ENCODE measurements at regions not wholly inside any gene's neighbourhood (a gene's known extent, or its start where the extent isn't known, plus 50 kb on each side); places are given as distances from the start of the nearest gene placed in this dataset.

- 100% methylated on average over 3 of the region's 4 CpGs for WGBS (ENCODE audit: insufficient coverage)
- no peak overlapping the region for H3K4me2 ChIP-seq (replicated peaks; ENCODE audit: low read depth, low read length, poor library complexity, severe bottlenecking)
- H2AFZ ChIP-seq (ENCODE audit: insufficient read depth, low read depth, low read length, poor library complexity, severe bottlenecking), result no peak overlapping the region
- ATAC-seq (ENCODE audit: low read depth), result no peak
- no peaks in the 10 kb centered on the region for H3K36me3 ChIP-seq (replicated peaks in 1 of 2; ENCODE audit: control extremely low read depth in 1 of 2, control insufficient read depth in 1 of 2, extremely low read depth in 1 of 2, insufficient read depth in 2 of 2, low read length in 1 of 2)
- H3K79me2 ChIP-seq (ENCODE audit: control insufficient read depth, insufficient read depth, low read length), result no peaks in the 10 kb centered on the region
- H3K9ac ChIP-seq (ENCODE audit: low read length), result no peak overlapping the region
- peaks cover 0 to 13% (median 0%) of the 10 kb centered on the region in 3 donors for H3K9me3 ChIP-seq (ENCODE audit: control extremely low read depth in 1 of 3, control insufficient read depth in 2 of 3, insufficient read depth in 1 of 3, low read length in 2 of 3)
- H3K27me3 ChIP-seq (replicated peaks in 1 of 4; ENCODE audit: control extremely low read depth in 1 of 4, control insufficient read depth in 3 of 4, insufficient read depth in 4 of 4, low read length in 3 of 4), result peaks cover 0 to 3% (median 0%) of the 10 kb centered on the region in 4 experiments
- no peaks in the 10 kb centered on the region for H4K20me1 ChIP-seq (ENCODE audit: control insufficient read depth, insufficient read depth, low read length, poor library complexity, severe bottlenecking)
- CTCF ChIA-PET, result no interaction called here
- no peak overlapping the region for H3K4me3 ChIP-seq (ENCODE audit: control extremely low read depth in 1 of 5, extremely low read depth in 1 of 5, insufficient read depth in 1 of 5, low read depth in 2 of 5, low read length in 4 of 5)
- H3K4me1 ChIP-seq (ENCODE audit: control insufficient read depth in 2 of 2, insufficient read depth in 2 of 2, low read length in 2 of 2), result no peaks in the 10 kb centered on the region
- no peaks in the 10 kb centered on the region for H3K4me1 Mint-ChIP-seq
- peaks cover 18% of the 10 kb centered on the region for H3K27me3 Mint-ChIP-seq
- POLR2A ChIA-PET, result no interaction called here
- intact Hi-C loops (cut with micrococcal nuclease), result no loop called here
- H3K4me3 Mint-ChIP-seq, result no peak overlapping the region
- no peak overlapping the region for H3K27ac ChIP-seq (ENCODE audit: low read length in 2 of 2)
- H3K9me3 Mint-ChIP-seq (ENCODE audit: insufficient read depth), result peaks cover 4% of the 10 kb centered on the region
- no peak overlapping the region for H3K27ac Mint-ChIP-seq
- no peak for DNase-seq
- TF ChIP-seq EZH2 (IDR thresholded peaks at IDR 0.05; ENCODE audit: borderline replicate concordance, insufficient read depth, low read depth, low read length, poor library complexity, severe bottlenecking), result no peak
- TF ChIP-seq, protein P1, sequence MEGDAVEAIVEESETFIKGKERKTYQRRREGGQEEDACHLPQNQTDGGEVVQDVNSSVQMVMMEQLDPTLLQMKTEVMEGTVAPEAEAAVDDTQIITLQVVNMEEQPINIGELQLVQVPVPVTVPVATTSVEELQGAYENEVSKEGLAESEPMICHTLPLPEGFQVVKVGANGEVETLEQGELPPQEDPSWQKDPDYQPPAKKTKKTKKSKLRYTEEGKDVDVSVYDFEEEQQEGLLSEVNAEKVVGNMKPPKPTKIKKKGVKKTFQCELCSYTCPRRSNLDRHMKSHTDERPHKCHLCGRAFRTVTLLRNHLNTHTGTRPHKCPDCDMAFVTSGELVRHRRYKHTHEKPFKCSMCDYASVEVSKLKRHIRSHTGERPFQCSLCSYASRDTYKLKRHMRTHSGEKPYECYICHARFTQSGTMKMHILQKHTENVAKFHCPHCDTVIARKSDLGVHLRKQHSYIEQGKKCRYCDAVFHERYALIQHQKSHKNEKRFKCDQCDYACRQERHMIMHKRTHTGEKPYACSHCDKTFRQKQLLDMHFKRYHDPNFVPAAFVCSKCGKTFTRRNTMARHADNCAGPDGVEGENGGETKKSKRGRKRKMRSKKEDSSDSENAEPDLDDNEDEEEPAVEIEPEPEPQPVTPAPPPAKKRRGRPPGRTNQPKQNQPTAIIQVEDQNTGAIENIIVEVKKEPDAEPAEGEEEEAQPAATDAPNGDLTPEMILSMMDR (IDR thresholded peaks at IDR 0.05), result no peak
Observed at GRCh38 chr15:79756365-79756764, 140.4 kb downstream of the MTHFS start.

- WGBS (ENCODE audit: insufficient coverage), result no CpG with 5 or more reads among the region's 4 CpGs
- no peaks in the 10 kb centered on the region for H3K36me3 ChIP-seq (replicated peaks in 1 of 2; ENCODE audit: control extremely low read depth in 1 of 2, control insufficient read depth in 1 of 2, extremely low read depth in 1 of 2, insufficient read depth in 2 of 2, low read length in 1 of 2)
- POLR2A ChIA-PET, result no interaction called here
- Mint-ChIP-seq H3K9me3 (ENCODE audit: insufficient read depth) (peaks cover 9% of the 10 kb centered on the region), H3K27ac (no peak overlapping the region), H3K4me1 (no peaks in the 10 kb centered on the region), H3K4me3 (no peak overlapping the region), H3K27me3 (peaks cover 41% of the 10 kb centered on the region)
- no peak for TF ChIP-seq EZH2 (IDR thresholded peaks at IDR 0.05; ENCODE audit: borderline replicate concordance, insufficient read depth, low read depth, low read length, poor library complexity, severe bottlenecking)
- TF ChIP-seq, protein P1 (IDR thresholded peaks at IDR 0.05), result no peak
- no peak overlapping the region for H3K27ac ChIP-seq (ENCODE audit: low read length in 2 of 2)
- H3K4me1 ChIP-seq (ENCODE audit: control insufficient read depth in 2 of 2, insufficient read depth in 2 of 2, low read length in 2 of 2), result no peaks in the 10 kb centered on the region
- peaks cover 0 to 4% (median 4%) of the 10 kb centered on the region in 3 donors for H3K9me3 ChIP-seq (ENCODE audit: control extremely low read depth in 1 of 3, control insufficient read depth in 2 of 3, insufficient read depth in 1 of 3, low read length in 2 of 3)
- H3K27me3 ChIP-seq (replicated peaks in 1 of 4; ENCODE audit: control extremely low read depth in 1 of 4, control insufficient read depth in 3 of 4, insufficient read depth in 4 of 4, low read length in 3 of 4), result peaks cover 0 to 7% (median 1%) of the 10 kb centered on the region in 4 experiments
- no peak overlapping the region for H3K4me3 ChIP-seq (ENCODE audit: control extremely low read depth in 1 of 5, extremely low read depth in 1 of 5, insufficient read depth in 1 of 5, low read depth in 2 of 5, low read length in 4 of 5)
- no peak for ATAC-seq (ENCODE audit: low read depth)
- DNase-seq, result no peak
- CTCF ChIA-PET, result no interaction called here
- H3K79me2 ChIP-seq (ENCODE audit: control insufficient read depth, insufficient read depth, low read length), result no peaks in the 10 kb centered on the region
- H2AFZ ChIP-seq (ENCODE audit: insufficient read depth, low read depth, low read length, poor library complexity, severe bottlenecking), result no peak overlapping the region
- H4K20me1 ChIP-seq (ENCODE audit: control insufficient read depth, insufficient read depth, low read length, poor library complexity, severe bottlenecking), result no peaks in the 10 kb centered on the region
- intact Hi-C loops (cut with micrococcal nuclease), result no loop called here
- no peak overlapping the region for H3K4me2 ChIP-seq (replicated peaks; ENCODE audit: low read depth, low read length, poor library complexity, severe bottlenecking)
- H3K9ac ChIP-seq (ENCODE audit: low read length), result no peak overlapping the region
Observed at GRCh38 chr15:79765081-79765480, 131.7 kb downstream of the MTHFS start.

Data from B cell (primary cell).